IMR-90 (cell line): ENCODE measurements at regions not wholly inside any gene's neighbourhood (a gene's known extent, or its start where the extent isn't known, plus 50 kb on each side); places are given as distances from the start of the nearest gene placed in this dataset.

Experiments
- ATAC-seq: fragments of 200-7000 bp; cut with Tn5 transposase; 2 replicates; pipeline ENCODE4 v1.9.1; 2020; ENCODE audit warnings: low read depth, mild to moderate bottlenecking, moderate library complexity
- BruUV-seq: library from RNA; stranded (reverse); fragments of 400-500 nt; replicated peaks from 2 replicates; lab custom pipeline; 2021; lab: Mats Ljungman, UMichigan
- CTCF ChIA-PET: fragments of 300-600 bp; formaldehyde crosslinking; extraction: SDS; loops from one replicate; lab custom pipeline; 2021; ENCODE audit warnings: antibody characterized with exemption; lab: Yijun Ruan, JAX
- POLR2A ChIA-PET: fragments of 300-600 bp; sonication (Branson Sonifier 250); formaldehyde crosslinking; loops from one replicate; lab custom pipeline; 2022; ENCODE audit warnings: antibody characterized with exemption; ENCODE audit not compliant: unreplicated experiment; lab: Charles Lee
- DNase-seq: peaks from one replicate; pipeline ENCODE4 v3.0.0; 2013
- H2AFZ ChIP-seq: replicated peaks from 2 replicates; pipeline ENCODE3; 2013; ENCODE audit warnings: low read length, mild to moderate bottlenecking; ENCODE audit not compliant: poor library complexity
- H2AK5ac ChIP-seq: 2 replicates; pipeline ENCODE4 v1.6.1; 2013; ENCODE audit warnings: low read depth, low read length, inconsistent platforms
- H2AK9ac ChIP-seq: replicated peaks from 2 replicates; pipeline ENCODE3; 2013; ENCODE audit warnings: mild to moderate bottlenecking, low read depth, low read length, moderate library complexity; ENCODE audit not compliant: poor library complexity
- H2BK120ac ChIP-seq: 2 replicates; pipeline ENCODE4 v1.6.1; 2013; ENCODE audit warnings: low read depth, low read length, inconsistent platforms
- H2BK15ac ChIP-seq: 3 replicates; pipeline ENCODE4 v1.6.1; 2013; ENCODE audit warnings: low read depth, low read length, inconsistent platforms
- H2BK20ac ChIP-seq: 2 replicates; pipeline ENCODE4 v1.6.1; 2013; ENCODE audit warnings: low read depth, mild to moderate bottlenecking, inconsistent platforms, low read length, moderate library complexity
- H2BK5ac ChIP-seq: 2 replicates; pipeline ENCODE4 v1.6.1; 2013; ENCODE audit warnings: mild to moderate bottlenecking, low read depth, low read length, inconsistent platforms; ENCODE audit not compliant: poor library complexity, severe bottlenecking
- H3K14ac ChIP-seq: replicated peaks from 2 replicates; pipeline ENCODE4 v1.6.1; 2013; ENCODE audit warnings: low read depth, low read length, inconsistent platforms
- H3K18ac ChIP-seq: 2 replicates; pipeline ENCODE4 v1.6.1; 2013; ENCODE audit warnings: low read depth, low read length, control low read depth
- H3K23ac ChIP-seq: 2 replicates; pipeline ENCODE4 v1.6.1; 2013; ENCODE audit warnings: low read depth, low read length, inconsistent platforms
- H3K27ac ChIP-seq: 2 replicates; pipeline ENCODE4 v1.5.1; 2013; ENCODE audit warnings: mild to moderate bottlenecking, control low read depth, low read length; ENCODE audit not compliant: insufficient read depth
- H3K27me3 ChIP-seq: 2 replicates; pipeline ENCODE4 v1.6.1; 2013; ENCODE audit warnings: low read length; ENCODE audit not compliant: control insufficient read depth, insufficient read depth
- H3K36me3 ChIP-seq: 2 replicates; pipeline ENCODE4 v1.6.1; 2013; ENCODE audit warnings: low read length, mixed read lengths; ENCODE audit not compliant: control insufficient read depth, insufficient read depth
- H3K4ac ChIP-seq: 2 replicates; pipeline ENCODE4 v1.6.1; 2013; ENCODE audit warnings: low read depth, low read length, inconsistent platforms
- H3K4me1 ChIP-seq: 2 replicates; pipeline ENCODE4 v1.6.1; 2013; ENCODE audit warnings: low read length, mixed read lengths; ENCODE audit not compliant: control insufficient read depth, insufficient read depth
- H3K4me2 ChIP-seq: 2 replicates; pipeline ENCODE4 v1.6.1; 2013; ENCODE audit warnings: low read depth, mild to moderate bottlenecking, control low read depth, low read length, moderate library complexity
- H3K4me3 ChIP-seq: 2 replicates; pipeline ENCODE4 v1.5.1; 2013; ENCODE audit warnings: low read depth, mild to moderate bottlenecking, control low read depth, low read length, moderate library complexity; ENCODE audit not compliant: insufficient read depth
- H3K56ac ChIP-seq: 2 replicates; pipeline ENCODE4 v1.6.1; 2013; ENCODE audit warnings: low read length, inconsistent platforms; ENCODE audit not compliant: insufficient read depth; ENCODE audit errors: extremely low read depth
- H3K79me1 ChIP-seq, 2 experiments: 2 replicates each; pipeline ENCODE4 v1.6.1; 2013; ENCODE audit warnings: low read length in 2 of 2, inconsistent platforms in 1 of 2, low read depth in 1 of 2
- H3K9ac ChIP-seq: 2 replicates; pipeline ENCODE4 v1.6.1; 2013; ENCODE audit warnings: low read depth, low read length, control low read depth
- H3K9me1 ChIP-seq: 2 replicates; pipeline ENCODE4 v1.6.1; 2013; ENCODE audit warnings: low read length, inconsistent platforms; ENCODE audit not compliant: insufficient read depth
- H3K9me3 ChIP-seq: 2 replicates; pipeline ENCODE4 v1.6.1; 2013; ENCODE audit warnings: low read length; ENCODE audit not compliant: control insufficient read depth, insufficient read depth
- H4K20me1 ChIP-seq: 2 replicates; pipeline ENCODE4 v1.6.1; 2013; ENCODE audit warnings: low read length, inconsistent platforms; ENCODE audit not compliant: insufficient read depth
- H4K5ac ChIP-seq: 2 replicates; pipeline ENCODE4 v1.6.1; 2013; ENCODE audit warnings: mild to moderate bottlenecking, low read depth, low read length, control low read depth
- H4K8ac ChIP-seq, 2 experiments: 2 replicates each; pipeline ENCODE4 v1.6.1; 2013; ENCODE audit warnings: low read depth in 2 of 2, low read length in 2 of 2, control low read depth in 1 of 2, inconsistent platforms in 1 of 2
- H4K91ac ChIP-seq: 2 replicates; pipeline ENCODE4 v1.6.1; 2013; ENCODE audit warnings: low read depth, low read length, inconsistent platforms; ENCODE audit not compliant: insufficient read depth
- BHLHE40 ChIP-seq: fragments of 150-350 bp; IDR thresholded peaks from 2 replicates; pipeline ENCODE4 v1.6.1; 2016; ENCODE audit warnings: mild to moderate bottlenecking, low read depth, low read length
- CEBPB ChIP-seq: IDR thresholded peaks from 2 replicates; pipeline ENCODE4 v1.6.1; 2012; ENCODE audit warnings: low read depth, low read length, improper control_type of control experiment
- CHD1 ChIP-seq: IDR thresholded peaks from 2 replicates; pipeline ENCODE4 v1.6.1; 2012; ENCODE audit warnings: low read depth, low read length, improper control_type of control experiment
- CTCF ChIP-seq: conservative IDR thresholded peaks from 2 replicates; pipeline ENCODE4 v1.5.1; 2012; ENCODE audit warnings: mild to moderate bottlenecking, low read depth, low read length, improper control_type of control experiment
- FOS ChIP-seq: fragments of 150-350 bp; IDR thresholded peaks from 2 replicates; pipeline ENCODE4 v1.6.1; 2016; ENCODE audit warnings: low read depth, low read length
- MAFK ChIP-seq: IDR thresholded peaks from 2 replicates; pipeline ENCODE4 v1.6.1; 2012; ENCODE audit warnings: low read depth, low read length, improper control_type of control experiment
- MAZ ChIP-seq: IDR thresholded peaks from 2 replicates; pipeline ENCODE4 v1.6.1; 2012; ENCODE audit warnings: low read depth, mild to moderate bottlenecking, low read length, improper control_type of control experiment, moderate library complexity, borderline replicate concordance
- MXI1 ChIP-seq: IDR thresholded peaks from 2 replicates; pipeline ENCODE4 v1.6.1; 2012; ENCODE audit warnings: low read depth, mild to moderate bottlenecking, low read length, moderate library complexity, borderline replicate concordance
- NFE2L2 ChIP-seq: fragments of 150-350 bp; IDR thresholded peaks from 2 replicates; pipeline ENCODE4 v1.6.1; 2016; ENCODE audit warnings: low read depth, mild to moderate bottlenecking, low read length
- POLR2A ChIP-seq: IDR thresholded peaks from 2 replicates; pipeline ENCODE4 v1.6.1; 2012; ENCODE audit warnings: mild to moderate bottlenecking, low read depth, low read length
- RAD21 ChIP-seq: IDR thresholded peaks from 2 replicates; pipeline ENCODE4 v1.6.1; 2012; ENCODE audit warnings: low read length, improper control_type of control experiment
- RCOR1 ChIP-seq: IDR thresholded peaks from 2 replicates; pipeline ENCODE4 v1.6.1; 2012; ENCODE audit warnings: mild to moderate bottlenecking, low read length, improper control_type of control experiment; ENCODE audit not compliant: insufficient replicate concordance
- RFX5 ChIP-seq: IDR thresholded peaks from 2 replicates; pipeline ENCODE4 v1.8.0; 2012; ENCODE audit warnings: low read depth, mild to moderate bottlenecking, low read length, moderate library complexity
- SMC3 ChIP-seq: fragments of 150-350 bp; IDR thresholded peaks from 2 replicates; pipeline ENCODE4 v1.6.1; 2016; ENCODE audit warnings: low read depth, mild to moderate bottlenecking, antibody characterized with exemption, low read length, moderate library complexity
- USF2 ChIP-seq: fragments of 150-350 bp; IDR thresholded peaks from 2 replicates; pipeline ENCODE4 v1.6.1; 2017; ENCODE audit warnings: mild to moderate bottlenecking, antibody characterized with exemption, low read length, low read depth
- WGBS, 2 experiments: methylation state at CpG; one replicate each; pipeline versions ENCODE4 v1.1.5 to v1.1.7; 2013; ENCODE audit warnings: missing lambda C conversion rate in 2 of 2; ENCODE audit not compliant: insufficient read length in 1 of 2; ENCODE audit errors: extremely low coverage in 2 of 2; 5-methylcytosine and 5-hydroxymethylcytosine counted together
- dilution Hi-C: fragments of 300-500 bp; cut with HindIII; formaldehyde crosslinking; loops from one replicate; pipeline ENCODE4 v1.14.3; 2018; ENCODE audit warnings: low sequenced_read_pairs; ENCODE audit not compliant: unreplicated experiment
- in situ Hi-C: fragments of 300-500 bp; cut with MboI; formaldehyde crosslinking; loops from 3 replicates; pipeline ENCODE4 v1.14.3; 2019; ENCODE audit warnings: low sequenced_read_pairs, inconsistent platforms, mixed read lengths
- intact Hi-C: fragments of 100-400 bp; cut with micrococcal nuclease; formaldehyde crosslinking; loops from 2 replicates; pipeline ENCODE4 v1.10.0; 2022
- TF ChIP-seq, protein P1 (sequence below): fragments of 150-350 bp; IDR thresholded peaks from 2 replicates; pipeline ENCODE4 v1.6.1; 2016; ENCODE audit warnings: low read depth, mild to moderate bottlenecking, low read length, moderate library complexity, borderline replicate concordance

GRCh38 chr14:56885825-56886224 is 75.5 kb upstream of the OTX2 start:
- Histone ChIP-seq H3K4me2 (no peak overlapping the region), H2AFZ (no peak overlapping the region), H3K9me1 (no peaks in the 10 kb centered on the region), H3K14ac (no peak overlapping the region), H2BK20ac (no peak overlapping the region), H3K4me1 (no peaks in the 10 kb centered on the region), H3K36me3 (no peaks in the 10 kb centered on the region), H2BK15ac (no peak overlapping the region), H3K56ac (no peak overlapping the region), H3K18ac (no peak overlapping the region), H3K27ac (no peak overlapping the region), H4K20me1 (no peaks in the 10 kb centered on the region), H2BK120ac (no peak overlapping the region), H3K79me1 (no peaks in the 10 kb centered on the region), H3K4ac (no peak overlapping the region), H2AK9ac (no peak overlapping the region), H4K8ac (no peak overlapping the region), H3K9ac (no peak overlapping the region), H4K5ac (no peak overlapping the region), H2BK5ac (no peak overlapping the region), H4K91ac (no peak overlapping the region), H3K23ac (no peak overlapping the region), H3K9me3 (no peaks in the 10 kb centered on the region), H2AK5ac (no peak overlapping the region), H3K4me3 (no peak overlapping the region), H3K27me3 (no peaks in the 10 kb centered on the region)
- CTCF ChIA-PET = no interaction called here
- ATAC-seq = no peak
- DNase-seq = no peak
- TF ChIP-seq RAD21 = no peak
- no peak for TF ChIP-seq POLR2A
- TF ChIP-seq MXI1 = no peak
- no peak for TF ChIP-seq CEBPB
- TF ChIP-seq CHD1 = no peak
- no peak for TF ChIP-seq RFX5
- TF ChIP-seq, protein P1, sequence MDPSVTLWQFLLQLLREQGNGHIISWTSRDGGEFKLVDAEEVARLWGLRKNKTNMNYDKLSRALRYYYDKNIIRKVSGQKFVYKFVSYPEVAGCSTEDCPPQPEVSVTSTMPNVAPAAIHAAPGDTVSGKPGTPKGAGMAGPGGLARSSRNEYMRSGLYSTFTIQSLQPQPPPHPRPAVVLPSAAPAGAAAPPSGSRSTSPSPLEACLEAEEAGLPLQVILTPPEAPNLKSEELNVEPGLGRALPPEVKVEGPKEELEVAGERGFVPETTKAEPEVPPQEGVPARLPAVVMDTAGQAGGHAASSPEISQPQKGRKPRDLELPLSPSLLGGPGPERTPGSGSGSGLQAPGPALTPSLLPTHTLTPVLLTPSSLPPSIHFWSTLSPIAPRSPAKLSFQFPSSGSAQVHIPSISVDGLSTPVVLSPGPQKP = no peak
- no peak for TF ChIP-seq MAZ
- no peak for TF ChIP-seq BHLHE40
- TF ChIP-seq RCOR1 = no peak
- no peak for TF ChIP-seq NFE2L2
- TF ChIP-seq MAFK = no peak
- no peak for TF ChIP-seq CTCF
- no peak for TF ChIP-seq USF2
- TF ChIP-seq FOS = no peak
- TF ChIP-seq SMC3 = no peak
- intact Hi-C loops = no loop called here
- no CpG with 5 or more reads among the region's 2 CpGs for WGBS, 2 experiments
- no TSS peak for BruUV-seq
- POLR2A ChIA-PET = no interaction called here
- dilution Hi-C loops = no loop called here
- in situ Hi-C loops = no loop called here
